SKM-1 (cell line): ENCODE measurements at regions not wholly inside any gene's neighbourhood (a gene's known extent, or its start where the extent isn't known, plus 50 kb on each side); places are given as distances from the start of the nearest gene placed in this dataset.
"Not testable (repeated sequence)": the region's sequence is repeated elsewhere in the genome, so short reads cannot be mapped to it uniquely, and the experiment has no call there.

Source experiments
- DNase-seq: peaks from one replicate; lab custom pipeline; 2025; ENCODE audit not compliant: unreplicated experiment; lab: John Stamatoyannopoulos, UW

DNA sequence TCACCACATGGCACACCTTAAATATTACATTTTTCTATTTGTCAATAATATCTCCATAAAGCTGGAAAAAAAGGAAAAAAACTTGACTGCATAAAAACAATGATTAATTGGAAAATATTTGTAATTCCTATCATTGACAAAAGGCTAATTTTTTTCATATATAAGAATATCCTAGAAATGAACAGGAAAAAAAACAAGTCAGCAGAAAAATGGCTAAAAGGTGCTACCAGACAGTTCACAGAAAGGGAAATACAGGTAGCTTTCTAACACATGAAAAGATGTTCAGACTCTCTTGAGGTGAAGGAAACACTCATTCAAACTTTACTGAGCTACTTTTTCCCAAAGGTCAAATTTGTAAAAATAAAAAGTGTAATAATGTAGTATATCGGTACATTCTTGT, 104.1 kb upstream of the SCAF8 start:
- no peak for DNase-seq

DNA sequence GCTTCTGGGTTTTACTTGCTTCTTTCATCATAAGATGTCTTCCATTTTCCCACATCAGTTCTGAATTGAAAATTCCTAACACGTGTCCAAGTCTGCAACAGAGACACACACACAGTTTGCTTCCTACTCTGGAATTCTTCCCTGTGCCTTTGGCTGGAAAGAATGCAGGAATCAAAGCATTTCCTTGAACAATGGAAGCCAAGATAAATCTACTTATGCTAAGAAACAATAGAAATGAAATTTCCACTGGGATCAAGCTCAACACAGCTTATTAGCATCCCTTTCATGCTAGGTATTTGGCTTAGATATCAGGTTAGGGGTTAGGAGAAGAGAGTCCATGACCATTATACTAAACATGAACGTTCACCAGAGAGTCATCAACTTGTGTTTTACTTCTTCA, 101.1 kb upstream of the SCAF8 start:
- no peak for DNase-seq

DNA sequence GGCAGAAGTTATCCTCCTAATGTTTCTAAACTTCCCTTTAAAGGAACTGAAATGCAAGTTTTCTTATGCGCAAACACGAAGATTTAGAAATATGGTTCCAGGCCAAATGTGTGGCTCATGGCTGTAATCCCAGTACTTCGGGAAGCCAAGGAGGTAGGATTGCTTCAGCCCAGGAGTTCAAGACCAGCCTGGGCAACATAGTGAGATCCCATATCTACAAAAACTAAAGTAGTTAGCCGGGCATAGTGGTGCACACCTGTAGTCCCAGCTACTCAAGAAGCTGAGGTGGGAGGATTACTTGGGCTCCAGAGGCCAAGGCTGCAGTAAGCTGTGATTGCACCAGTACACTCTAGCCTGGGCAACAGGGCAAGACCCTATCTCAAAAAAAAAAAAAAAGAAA, 95.8 kb upstream of the SCAF8 start:
- DNase-seq, result no peak

DNA sequence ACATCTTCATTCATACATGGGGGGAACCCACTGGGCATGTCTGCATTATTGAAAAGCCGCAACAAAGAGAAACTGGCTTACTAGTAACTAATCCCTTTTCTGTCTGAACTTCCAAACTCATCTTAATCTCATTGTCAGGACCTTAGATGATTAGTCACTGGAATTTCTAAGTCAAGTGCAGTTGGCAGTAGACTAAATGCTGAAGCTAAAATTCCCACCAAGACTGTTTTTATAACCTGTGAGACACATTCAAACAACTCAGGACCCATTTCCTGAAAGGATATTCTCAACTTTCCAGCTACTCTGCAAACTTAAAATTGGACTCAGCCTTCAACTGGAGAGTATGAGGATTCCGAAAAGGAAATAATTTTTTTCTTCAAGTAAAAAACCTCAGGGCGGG, 94.8 kb upstream of the SCAF8 start:
- no peak for DNase-seq

DNA sequence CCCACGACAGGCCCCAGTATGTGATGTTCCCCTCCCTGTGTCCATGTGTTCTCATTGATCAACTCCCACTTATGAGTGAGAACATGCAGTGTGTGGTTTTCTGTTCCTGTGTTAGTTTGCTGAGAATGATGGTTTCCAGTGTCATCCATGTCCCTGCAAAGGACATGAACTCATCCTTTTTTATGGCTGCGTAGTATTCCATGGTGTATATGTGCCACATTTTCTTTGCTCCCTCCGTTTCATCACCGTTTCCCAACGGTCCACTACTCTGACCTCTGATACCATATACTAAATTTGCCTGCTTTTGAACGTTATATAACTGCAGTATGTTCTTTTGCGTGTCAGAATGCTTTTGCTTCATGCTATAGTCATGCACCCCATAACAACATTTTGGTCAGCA, 94.0 kb upstream of the SCAF8 start:
- not testable (repeated sequence) for DNase-seq

DNA sequence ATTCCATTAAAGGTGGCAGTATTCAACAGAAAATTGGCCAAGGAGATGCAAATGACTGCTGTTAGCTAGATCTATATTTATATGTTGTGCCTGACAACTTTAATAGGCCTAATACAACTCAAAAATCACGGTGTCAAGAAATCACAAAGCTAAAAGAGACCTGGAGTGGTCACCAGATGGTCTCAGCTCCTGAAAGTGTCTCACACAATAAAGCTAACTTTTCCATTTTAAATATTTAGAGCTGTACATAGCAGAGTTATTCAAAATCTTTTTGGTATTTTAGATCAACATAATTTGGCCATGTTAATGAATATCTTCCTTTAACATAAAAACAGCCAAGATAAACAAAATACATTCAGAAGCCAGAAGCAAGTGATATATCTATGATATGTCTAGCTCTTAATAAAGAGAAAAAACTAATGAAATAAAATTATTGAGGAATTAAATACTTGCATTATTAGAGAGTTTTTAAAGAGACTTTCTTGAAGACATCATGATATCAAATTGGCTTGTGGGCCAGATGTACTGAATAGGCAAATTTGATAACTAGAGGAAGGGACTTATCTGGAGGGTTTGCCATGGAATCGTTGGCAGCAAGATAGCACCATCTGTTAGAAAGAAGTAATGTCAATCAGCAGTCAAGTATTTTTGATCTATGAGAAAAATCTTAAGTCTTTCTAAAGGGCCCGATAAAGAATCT, 84.9 kb upstream of the SCAF8 start:
- DNase-seq, result no peak

DNA sequence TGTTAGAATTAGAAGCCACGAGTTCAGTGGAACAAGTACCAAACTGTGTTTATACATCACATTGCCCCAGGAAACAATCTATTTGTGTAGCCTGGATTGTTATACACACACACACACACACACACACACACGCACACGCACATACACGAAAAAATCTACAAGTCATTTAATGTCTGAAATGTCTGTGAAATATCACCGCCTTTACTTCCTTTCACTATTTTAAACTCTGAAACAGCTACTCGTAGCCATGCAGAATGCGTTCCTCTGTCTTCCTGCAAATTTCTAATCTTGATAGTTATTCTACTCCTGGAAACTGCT, 84.4 kb upstream of the SCAF8 start:
- no peak for DNase-seq

DNA sequence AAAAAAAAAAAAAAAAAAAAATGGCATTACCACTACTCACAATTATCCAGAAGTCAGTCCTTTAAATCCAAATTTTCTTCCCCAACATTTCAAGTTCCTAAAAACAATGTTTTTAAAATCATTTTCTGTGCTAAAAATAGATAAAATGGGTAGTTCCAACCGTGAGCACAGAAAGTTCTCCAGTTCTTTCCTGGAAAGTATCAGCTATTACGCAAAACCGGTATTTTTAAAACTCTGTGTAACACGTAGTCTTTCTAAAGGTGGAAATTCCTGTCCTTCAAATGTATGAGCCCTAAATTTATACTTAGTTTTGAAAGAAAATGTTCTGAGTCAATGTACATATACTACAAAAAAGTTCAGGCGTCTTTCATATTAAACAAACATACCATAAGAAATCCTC, 83.5 kb upstream of the SCAF8 start:
- DNase-seq, result no peak

DNA sequence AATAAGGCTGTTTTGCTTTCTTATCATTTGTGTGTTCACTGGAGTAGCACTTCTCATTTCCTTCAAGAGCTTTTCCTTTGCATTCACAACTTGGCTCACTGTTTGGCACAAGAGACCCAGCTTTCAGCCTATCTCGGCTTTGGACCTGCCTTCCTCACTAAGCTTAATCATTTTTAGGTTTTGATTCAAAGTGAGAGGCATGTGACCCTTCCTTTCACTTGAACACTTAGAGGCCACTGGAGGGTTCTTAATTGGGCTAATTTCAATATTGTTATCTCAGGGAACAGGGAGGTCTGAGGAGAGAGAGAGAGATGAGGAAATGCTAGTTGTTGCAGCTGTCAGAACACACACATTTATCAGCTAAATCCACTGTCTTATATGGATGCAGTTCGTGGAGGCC, 82.9 kb upstream of the SCAF8 start:
- no peak for DNase-seq

DNA sequence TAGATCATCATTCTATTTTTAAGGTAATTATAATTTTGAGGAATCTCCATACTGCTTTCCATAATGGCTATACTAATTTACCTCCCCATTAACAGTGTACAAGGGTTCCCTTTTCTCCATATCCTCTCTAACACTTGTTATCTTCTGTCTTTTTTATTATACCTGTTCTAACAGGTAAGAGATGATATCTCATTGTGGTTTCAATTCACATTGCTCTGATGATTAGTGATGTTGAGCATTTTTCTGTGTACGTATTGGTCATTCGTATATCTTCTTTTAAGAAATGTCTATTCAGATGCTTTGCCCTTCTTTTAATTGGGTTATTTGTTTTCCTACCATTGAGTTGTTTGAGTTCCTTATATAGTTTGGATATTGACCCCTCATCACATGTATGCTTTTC, 81.6 kb upstream of the SCAF8 start:
- DNase-seq, result no peak

DNA sequence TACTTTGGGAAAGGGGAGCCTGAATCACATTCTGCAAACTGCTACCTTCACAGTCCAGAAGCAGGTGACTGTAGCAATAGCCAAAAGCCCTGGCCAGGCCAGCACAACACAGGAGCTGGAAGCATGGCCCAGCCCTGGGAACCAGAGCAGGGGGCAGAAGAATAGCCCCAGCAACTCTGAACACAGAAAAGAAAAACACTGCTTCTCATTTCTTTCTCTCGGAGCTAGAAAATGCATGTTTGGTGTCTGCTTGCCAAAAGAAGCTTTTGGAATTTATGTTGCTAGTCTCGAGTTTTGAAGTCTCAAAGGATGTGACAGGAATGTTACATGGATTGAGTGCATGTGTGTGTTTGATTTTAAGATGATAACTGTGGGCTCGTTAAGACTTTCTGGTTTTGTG, 79.8 kb upstream of the SCAF8 start:
- DNase-seq, result no peak

DNA sequence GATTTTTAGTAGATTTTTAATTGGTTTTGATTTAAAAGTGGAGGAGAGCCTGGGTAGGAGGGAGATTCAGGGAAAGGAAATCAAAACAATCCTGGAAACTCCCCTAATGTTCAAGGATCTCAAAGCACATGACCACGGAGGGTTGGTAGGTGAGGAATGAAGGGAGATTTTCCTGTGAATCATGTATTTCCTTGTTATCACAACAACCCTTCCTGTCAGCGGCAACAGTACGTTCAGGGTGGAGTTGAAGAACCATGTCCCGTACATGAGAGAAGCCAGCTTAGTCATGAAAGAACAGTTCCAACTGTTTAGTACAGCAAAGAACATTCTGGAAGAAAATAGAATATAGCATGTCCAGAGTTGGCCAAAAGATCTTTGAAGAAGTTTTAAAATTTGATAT, 79.4 kb upstream of the SCAF8 start:
- DNase-seq, result no peak

DNA sequence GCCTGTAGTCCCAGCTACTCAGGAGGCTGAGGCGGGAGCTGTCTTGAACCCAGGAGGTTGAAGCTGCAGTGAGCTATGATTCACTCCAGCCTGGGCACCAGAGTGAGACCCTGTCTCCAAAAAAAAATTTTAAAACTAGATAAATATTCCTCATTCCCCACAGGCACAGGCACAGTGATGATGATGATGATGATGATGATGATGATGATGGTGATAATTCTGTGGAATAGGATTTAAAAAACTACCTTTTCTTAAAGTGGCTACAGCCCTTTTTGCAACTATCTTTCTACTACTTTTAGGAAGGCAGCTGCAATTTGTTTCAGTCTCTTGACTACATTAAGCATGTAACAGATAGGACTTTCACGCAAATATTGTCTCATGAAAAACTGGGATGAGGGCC, 76.6 kb upstream of the SCAF8 start:
- no peak for DNase-seq

DNA sequence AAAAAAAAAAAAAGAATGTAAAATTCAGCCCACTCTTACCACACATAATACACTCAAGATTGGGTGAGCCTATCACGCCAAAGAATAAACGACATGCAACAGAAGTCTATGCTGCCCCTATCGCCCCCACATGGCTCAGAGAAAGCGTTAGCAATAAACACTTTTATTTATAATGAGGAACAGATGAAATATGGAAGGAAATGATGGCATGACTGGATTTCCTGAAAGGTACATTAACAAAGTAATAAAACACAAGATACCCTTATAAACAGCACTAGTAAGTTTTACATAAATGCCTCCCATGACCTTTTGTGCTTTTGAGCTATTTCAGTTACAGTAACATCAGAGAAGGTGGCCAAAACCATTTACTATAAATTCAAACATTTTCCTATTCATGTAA, 71.4 kb upstream of the SCAF8 start:
- DNase-seq, result no peak

DNA sequence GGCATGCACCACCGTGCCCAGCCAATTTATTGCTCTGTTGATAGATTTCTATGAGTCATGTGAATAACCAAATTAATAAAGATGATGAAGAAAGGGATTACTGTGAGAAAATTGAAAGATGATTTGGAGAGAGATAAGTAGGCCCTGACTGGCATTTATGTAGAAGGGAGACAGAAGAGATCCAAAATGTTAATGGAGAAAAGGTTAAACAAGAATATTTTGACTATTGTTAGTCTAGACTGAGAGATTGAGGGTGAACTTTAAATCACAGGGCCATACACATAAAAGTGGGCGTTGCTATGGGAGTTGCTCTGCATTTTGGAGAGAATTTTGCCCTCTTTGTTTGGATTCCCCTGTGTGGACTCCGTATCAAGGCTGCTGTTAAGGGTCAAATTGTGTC, 68.9 kb upstream of the SCAF8 start:
- no peak for DNase-seq

DNA sequence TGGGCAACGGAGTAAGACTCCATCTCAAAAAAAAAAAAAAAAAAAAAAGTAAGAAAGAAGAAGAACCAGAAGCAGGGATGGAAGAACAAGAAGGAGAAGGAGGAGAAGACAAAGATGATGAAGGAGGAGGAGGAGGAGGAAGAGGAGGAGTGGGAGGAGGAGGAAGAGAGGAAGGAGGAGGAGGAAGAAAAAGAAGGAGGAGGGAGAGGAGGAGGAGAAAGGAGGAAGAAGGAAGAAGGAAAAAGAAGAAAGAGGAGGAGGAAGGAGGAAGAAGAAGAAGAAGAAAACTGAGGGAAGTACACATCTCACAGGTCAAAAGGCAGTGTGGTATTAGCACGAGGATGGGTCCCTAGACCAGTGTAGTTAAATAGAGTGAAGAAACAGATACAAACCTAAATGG, 65.1 kb upstream of the SCAF8 start:
- no peak for DNase-seq

DNA sequence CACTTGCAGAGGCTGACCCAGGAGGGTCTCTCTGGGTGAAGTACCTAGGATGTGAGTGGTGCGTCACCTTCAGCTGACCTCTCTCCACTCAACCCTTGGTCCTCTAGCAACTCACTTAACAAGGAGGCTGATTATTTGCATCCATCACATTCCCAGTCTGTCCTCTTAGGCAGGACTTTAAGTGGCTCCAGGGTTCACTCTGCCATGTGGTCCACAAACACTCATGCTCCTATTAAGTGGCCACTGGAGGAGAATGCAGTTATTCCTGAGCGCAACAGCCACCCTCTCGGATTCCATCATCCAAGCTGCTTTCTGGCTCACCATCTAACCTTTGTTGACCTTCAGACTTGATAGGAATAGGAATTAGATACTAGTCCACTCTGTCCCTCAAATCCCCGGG, 61.1 kb upstream of the SCAF8 start:
- no peak for DNase-seq

DNA sequence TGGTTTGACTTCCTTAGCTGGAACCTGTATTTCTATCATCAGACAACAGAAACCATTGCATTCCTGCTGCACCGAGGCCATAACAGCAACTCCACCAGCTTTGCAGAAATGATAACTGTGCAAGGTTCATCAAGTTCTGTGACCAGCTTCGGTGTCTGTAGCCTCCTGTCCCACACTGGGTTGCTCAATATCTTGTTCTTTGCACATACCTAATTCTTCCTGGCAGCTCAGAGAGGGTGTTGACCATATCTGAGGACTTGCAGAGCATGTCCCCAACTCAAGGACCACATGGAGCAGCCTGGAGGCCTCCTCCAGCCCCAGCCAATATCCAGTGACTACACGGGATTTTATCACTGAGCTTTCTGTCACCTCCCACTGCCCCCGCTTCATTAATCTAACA, 59.3 kb upstream of the SCAF8 start:
- no peak for DNase-seq

DNA sequence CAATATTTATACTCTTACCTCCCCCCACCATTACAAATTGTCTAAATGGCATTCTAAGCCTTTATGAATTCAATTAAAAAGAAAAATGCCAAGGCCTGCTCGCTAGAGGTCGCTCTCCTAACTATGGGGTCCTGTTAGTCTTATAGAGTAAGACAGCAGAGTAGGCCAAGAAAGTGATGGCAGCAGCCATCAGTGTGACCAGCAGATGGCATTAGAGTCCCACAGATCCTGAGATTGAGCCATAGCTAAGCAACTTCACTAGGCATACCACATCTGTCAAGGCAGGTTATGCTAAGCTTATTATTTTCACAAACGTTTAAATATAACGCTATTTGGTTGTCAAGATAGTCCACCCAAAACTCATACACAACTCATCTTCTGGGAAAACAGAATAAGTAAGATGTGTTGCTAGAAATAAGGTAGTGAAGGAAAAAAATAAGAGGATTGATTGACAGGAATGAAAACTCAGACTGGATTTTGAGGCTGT, 57.6 kb upstream of the SCAF8 start:
- DNase-seq, result peak; percentile 93

DNA sequence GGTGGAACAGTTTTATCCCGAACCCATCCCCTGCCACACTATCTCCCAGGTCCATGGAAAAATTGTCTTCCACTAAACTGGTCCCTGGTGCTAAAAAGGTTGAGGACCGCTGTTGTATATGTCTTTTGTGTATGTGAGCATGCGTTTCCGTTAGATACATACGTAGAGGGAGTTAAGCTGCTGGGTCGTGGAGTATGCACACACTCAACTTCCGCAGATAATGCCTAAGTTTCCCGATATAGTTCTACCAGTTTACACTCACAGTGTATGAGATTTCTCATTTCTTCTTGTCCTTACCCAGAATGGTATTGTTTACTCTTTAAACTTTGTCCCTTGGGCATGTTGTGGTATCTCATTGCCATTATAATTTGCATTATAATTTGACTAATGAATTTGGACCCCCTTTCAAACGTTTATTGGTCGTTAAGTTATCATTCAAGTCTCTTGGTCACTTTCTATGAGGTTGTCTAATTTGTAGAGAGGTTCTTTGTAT, 50.5 kb upstream of the SCAF8 start:
- DNase-seq, result no peak
